Transverse colon (tissue), 4 donors: ENCODE measurements at regions not wholly inside any gene's neighbourhood (a gene's known extent, or its start where the extent isn't known, plus 50 kb on each side); places are given as distances from the start of the nearest gene placed in this dataset.

ENCODE experiments used
- DNase-seq: peaks from one replicate; pipeline ENCODE4 v3.0.0-alpha.2; 2019
- H3K27ac ChIP-seq, 4 donors: fragments of 200-600 bp; sonication (generic); 2 replicates each; pipeline ENCODE4 v1.5.1; 2016 to 2018; ENCODE audit warnings: inconsistent platforms in 4 of 4
- H3K27me3 ChIP-seq: fragments of 200-600 bp; sonication (generic); 2 replicates; pipeline ENCODE4 v1.5.1; 2017; ENCODE audit warnings: inconsistent platforms
- H3K36me3 ChIP-seq, 4 donors: fragments of 200-600 bp; sonication (generic); 2 replicates each; pipeline ENCODE4 v1.5.1; 2017 to 2019; ENCODE audit warnings: inconsistent platforms in 4 of 4
- H3K4me1 ChIP-seq, 4 donors: fragments of 200-600 bp; sonication (generic); 2 replicates each; pipeline ENCODE4 v1.5.1; 2017 to 2020; ENCODE audit warnings: inconsistent platforms in 4 of 4
- H3K4me3 ChIP-seq, 4 donors: fragments of 200-600 bp; sonication (generic); 1 replicate in 1 of 4; 2 replicates in 3 of 4; pipeline versions ENCODE4 v1.5.1 to v1.6.1; 2017 to 2019; ENCODE audit warnings: inconsistent platforms in 4 of 4
- H3K9me3 ChIP-seq, 2 donors: fragments of 200-600 bp; sonication (generic); 2 replicates each; pipeline ENCODE4 v1.5.1; 2017 to 2019; ENCODE audit warnings: inconsistent platforms in 2 of 2
- EP300 ChIP-seq: sonication (generic); formaldehyde crosslinking; IDR thresholded peaks from one replicate; pipeline ENCODE4 v1.6.1; 2017; ENCODE audit warnings: antibody characterized with exemption, low read depth
- POLR2A ChIP-seq: fragments of 450-650 bp; IDR thresholded peaks from one replicate; pipeline ENCODE4 v1.6.1; 2016; ENCODE audit warnings: antibody characterized with exemption, mild to moderate bottlenecking, moderate library complexity
- POLR2AphosphoS5 ChIP-seq, 3 donors: sonication (generic); formaldehyde crosslinking; IDR thresholded peaks; one replicate each; pipeline ENCODE4 v1.6.1; 2016; ENCODE audit warnings: antibody characterized with exemption in 3 of 3
- WGBS, 2 donors: methylation state at CpG; one replicate each; pipeline ENCODE4 v1.1.5; 2018; ENCODE audit warnings: low coverage in 1 of 2; 5-methylcytosine and 5-hydroxymethylcytosine counted together
- in situ Hi-C, 4 donors: fragments of 200-750 bp; cut with MboI; loops; one replicate each; pipeline versions ENCODE4 v1.15.0 to v1.15.1; 2017; ENCODE audit warnings: low sequenced_read_pairs in 3 of 4, low pct_ligation_motif_present in 1 of 4, low pct_unique_long_range_greater_than_20kb in 1 of 4
- intact Hi-C: fragments of 100-400 bp; cut with DNase I; formaldehyde crosslinking; loops from one replicate; pipeline ENCODE4 v1.15.1; 2023; ENCODE audit warnings: low total_unique reads
- TF ChIP-seq, protein P1 (sequence below), 5 experiments: fragments of 200-600 bp in 3 of 5; fragments of 450-650 bp in 2 of 5; sonication (generic) in 3 of 5; IDR thresholded peaks; 1 replicate in 2 of 5; 2 replicates in 3 of 5; pipeline ENCODE4 v1.5.1; 2016 to 2017; ENCODE audit warnings: antibody characterized with exemption in 5 of 5, inconsistent platforms in 3 of 5, mild to moderate bottlenecking in 2 of 5, moderate library complexity in 1 of 5

DNA sequence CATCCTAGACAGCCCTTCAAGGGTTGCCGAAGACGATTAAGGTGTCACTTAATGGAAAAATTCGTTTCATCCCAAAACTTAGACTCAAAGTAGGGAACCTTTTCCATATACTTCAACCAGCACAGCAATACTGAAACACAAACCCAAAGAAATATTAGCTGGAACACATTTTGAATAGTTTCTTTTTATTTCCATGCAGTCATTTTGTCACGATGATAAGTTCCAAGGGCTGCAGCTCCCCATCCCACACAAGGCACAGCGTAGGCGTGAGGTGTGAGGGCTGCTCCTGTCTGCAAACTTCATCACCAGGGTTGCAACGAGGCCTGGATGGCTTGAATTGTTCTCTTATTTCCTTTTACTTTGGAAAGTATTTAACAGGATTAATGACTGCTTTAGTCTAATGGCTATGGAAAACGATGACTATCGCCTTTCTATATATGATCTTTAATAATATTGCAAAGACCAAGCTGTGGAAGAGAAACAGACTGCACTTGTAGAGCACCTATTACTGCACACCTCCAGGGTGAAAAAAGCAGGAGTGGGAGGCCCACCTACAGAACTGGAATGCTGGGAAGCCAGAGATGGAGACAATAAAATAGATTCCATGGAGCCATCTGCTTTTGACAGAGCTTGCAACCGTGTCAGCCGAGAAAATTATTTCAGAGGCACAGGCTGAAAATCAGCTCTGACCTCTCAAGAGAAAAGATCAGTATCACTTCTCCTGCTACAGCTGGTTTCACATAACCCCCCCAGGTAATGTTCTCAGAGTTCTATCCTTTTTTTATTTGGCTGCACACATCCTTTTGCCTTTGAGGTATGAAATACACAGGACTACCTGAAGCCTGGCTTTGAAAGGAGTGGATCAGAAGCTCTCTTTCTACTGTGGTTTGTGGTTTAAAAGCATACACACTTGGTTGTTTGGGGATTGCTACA, 274.5 kb upstream of the NBEA start:
- WGBS, 2 donors: 85 to 89% methylated on average over 7 to 11 of the region's 11 CpGs
- intact Hi-C loops (no loop called here), in situ Hi-C loops (loop anchor here in 1 of 4 donors (10.0 kb wide), 1 partner anchor 63 kb away; no protein-coding TSS in a partner anchor)
- no peak overlapping the region for H3K27ac ChIP-seq
- no peaks in the 10 kb centered on the region for H3K4me1 ChIP-seq
- TF ChIP-seq, protein P1, sequence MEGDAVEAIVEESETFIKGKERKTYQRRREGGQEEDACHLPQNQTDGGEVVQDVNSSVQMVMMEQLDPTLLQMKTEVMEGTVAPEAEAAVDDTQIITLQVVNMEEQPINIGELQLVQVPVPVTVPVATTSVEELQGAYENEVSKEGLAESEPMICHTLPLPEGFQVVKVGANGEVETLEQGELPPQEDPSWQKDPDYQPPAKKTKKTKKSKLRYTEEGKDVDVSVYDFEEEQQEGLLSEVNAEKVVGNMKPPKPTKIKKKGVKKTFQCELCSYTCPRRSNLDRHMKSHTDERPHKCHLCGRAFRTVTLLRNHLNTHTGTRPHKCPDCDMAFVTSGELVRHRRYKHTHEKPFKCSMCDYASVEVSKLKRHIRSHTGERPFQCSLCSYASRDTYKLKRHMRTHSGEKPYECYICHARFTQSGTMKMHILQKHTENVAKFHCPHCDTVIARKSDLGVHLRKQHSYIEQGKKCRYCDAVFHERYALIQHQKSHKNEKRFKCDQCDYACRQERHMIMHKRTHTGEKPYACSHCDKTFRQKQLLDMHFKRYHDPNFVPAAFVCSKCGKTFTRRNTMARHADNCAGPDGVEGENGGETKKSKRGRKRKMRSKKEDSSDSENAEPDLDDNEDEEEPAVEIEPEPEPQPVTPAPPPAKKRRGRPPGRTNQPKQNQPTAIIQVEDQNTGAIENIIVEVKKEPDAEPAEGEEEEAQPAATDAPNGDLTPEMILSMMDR (IDR thresholded peaks at IDR 0.05): no peak
- no peaks in the 10 kb centered on the region for H3K9me3 ChIP-seq
- H3K4me3 ChIP-seq: no peak overlapping the region
- H3K36me3 ChIP-seq: no peaks in the 10 kb centered on the region
- DNase-seq: no peak
- no peaks in the 10 kb centered on the region for H3K27me3 ChIP-seq

DNA sequence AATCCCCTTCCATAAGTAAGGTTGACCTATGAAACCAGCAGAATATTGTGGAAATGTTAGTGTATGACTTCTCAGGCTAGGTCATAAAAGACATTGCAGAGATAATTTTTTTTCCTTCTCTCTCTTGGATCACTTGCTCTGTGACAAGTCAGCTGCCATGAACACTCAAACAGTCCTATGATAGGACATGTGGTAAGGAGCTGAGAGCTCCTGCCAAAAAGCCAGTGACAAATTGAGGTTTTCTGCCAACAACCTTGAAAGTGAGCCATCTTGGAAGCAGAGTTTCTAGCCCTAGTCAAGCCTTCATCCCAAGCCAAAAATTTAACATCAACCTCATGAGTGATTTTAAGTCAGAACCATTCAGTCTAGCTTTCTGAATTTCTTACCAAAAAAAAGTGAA, 270.9 kb upstream of the NBEA start:
- intact Hi-C loops (no loop called here), in situ Hi-C loops (no loop called here)
- Histone ChIP-seq H3K27ac (no peak overlapping the region), H3K4me1 (no peaks in the 10 kb centered on the region), H3K4me3 (no peak overlapping the region), H3K36me3 (no peaks in the 10 kb centered on the region), H3K27me3 (no peaks in the 10 kb centered on the region), H3K9me3 (no peaks in the 10 kb centered on the region)
- TF ChIP-seq POLR2A (no peak), POLR2AphosphoS5 (IDR thresholded peaks at IDR 0.05) (no peak), EP300 (no peak)
- TF ChIP-seq, protein P1 (IDR thresholded peaks at IDR 0.05): no peak
- DNase-seq: no peak

DNA sequence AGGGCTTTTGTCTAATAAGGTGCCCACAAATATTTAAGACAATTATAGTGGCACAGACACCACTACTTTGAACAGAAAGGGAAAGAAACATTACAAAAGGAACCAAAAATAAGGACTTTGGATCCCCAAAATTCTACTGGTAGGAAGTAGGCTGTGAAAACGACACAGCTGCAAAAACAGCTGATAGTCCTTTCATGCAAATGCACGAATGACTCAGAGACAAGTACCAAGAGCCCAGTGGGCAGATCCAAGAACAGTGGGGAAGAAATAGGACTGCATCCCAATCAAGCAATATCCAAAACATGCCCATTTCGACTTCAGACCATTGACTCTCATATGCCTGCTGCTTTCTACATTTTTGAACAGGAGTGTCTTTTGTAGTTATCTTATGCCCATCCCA, 269.4 kb upstream of the NBEA start:
- H3K4me1 ChIP-seq: no peaks in the 10 kb centered on the region
- H3K9me3 ChIP-seq: no peaks in the 10 kb centered on the region
- H3K27me3 ChIP-seq: no peaks in the 10 kb centered on the region
- H3K27ac ChIP-seq: no peak overlapping the region
- TF ChIP-seq, protein P1 (IDR thresholded peaks at IDR 0.05): no peak
- no peak for TF ChIP-seq POLR2A
- no peak for TF ChIP-seq EP300
- TF ChIP-seq POLR2AphosphoS5 (IDR thresholded peaks at IDR 0.05): no peak
- H3K4me3 ChIP-seq: no peak overlapping the region
- intact Hi-C loops (no loop called here), in situ Hi-C loops (no loop called here)
- WGBS, 2 donors: 54 to 59% methylated on average over 2 to 3 of the region's 3 CpGs
- DNase-seq: no peak
- no peaks in the 10 kb centered on the region for H3K36me3 ChIP-seq

DNA sequence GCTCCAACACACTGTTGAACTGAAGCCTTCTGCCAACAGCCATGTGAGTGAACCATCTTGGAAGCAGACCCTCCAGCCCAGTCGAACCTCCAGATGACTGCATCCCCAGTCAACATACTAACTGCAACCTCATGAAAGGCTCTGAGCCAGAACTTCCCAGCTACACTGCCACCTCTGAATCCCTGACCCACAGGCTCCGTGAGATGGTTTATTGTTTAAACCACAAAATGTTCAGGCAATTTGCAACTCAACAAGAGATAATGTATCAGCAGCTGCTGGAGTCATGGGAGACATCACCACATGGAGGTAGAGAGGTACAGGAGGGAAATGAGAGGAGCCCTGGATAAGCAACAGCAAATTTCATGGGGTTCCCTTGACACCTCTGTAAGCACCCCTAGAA, 266.4 kb upstream of the NBEA start:
- intact Hi-C loops (no loop called here), in situ Hi-C loops (no loop called here)
- 75% methylated on average over 2 of the region's 2 CpGs; no CpG with 5 or more reads in 1 of the 2 donors for WGBS, 2 donors
- no peaks in the 10 kb centered on the region for H3K36me3 ChIP-seq
- no peak overlapping the region for H3K27ac ChIP-seq
- H3K4me3 ChIP-seq: no peak overlapping the region
- H3K9me3 ChIP-seq: no peaks in the 10 kb centered on the region
- TF ChIP-seq, protein P1 (IDR thresholded peaks at IDR 0.05): no peak
- TF ChIP-seq POLR2AphosphoS5 (IDR thresholded peaks at IDR 0.05) (no peak), POLR2A (no peak), EP300 (no peak)
- no peaks in the 10 kb centered on the region for H3K4me1 ChIP-seq
- DNase-seq: no peak
- H3K27me3 ChIP-seq: no peaks in the 10 kb centered on the region
